Thymus (tissue), 11 donors: ENCODE measurements at regions not wholly inside any gene's neighbourhood (a gene's known extent, or its start where the extent isn't known, plus 50 kb on each side); places are given as distances from the start of the nearest gene placed in this dataset.
A peak's percentile ranks its signal among the peaks of the same experiment; 100 is the strongest.

Experiments used
- DNase-seq, 9 donors: peaks; one replicate each; pipeline ENCODE4 v3.0.0-alpha.2; 2013; ENCODE audit warnings: low spot score in 9 of 9, low read depth in 6 of 9, missing footprints in 1 of 9
- H3K27ac ChIP-seq, 2 donors: one replicate each; pipeline ENCODE4 v1.5.1; 2013; ENCODE audit warnings: control low read depth in 1 of 2, low read depth in 1 of 2, low read length in 1 of 2, mild to moderate bottlenecking in 1 of 2, moderate library complexity in 1 of 2
- H3K27me3 ChIP-seq, 2 donors: one replicate each; pipeline ENCODE4 v1.5.1; 2013; ENCODE audit warnings: low read length in 1 of 2; ENCODE audit not compliant: control insufficient read depth in 2 of 2, insufficient read depth in 1 of 2
- H3K36me3 ChIP-seq, 2 donors: one replicate each; pipeline ENCODE4 v1.5.1; 2013; ENCODE audit warnings: low read length in 1 of 2, mild to moderate bottlenecking in 1 of 2, moderate library complexity in 1 of 2; ENCODE audit not compliant: control insufficient read depth in 2 of 2, insufficient read depth in 2 of 2
- H3K4me1 ChIP-seq, 2 donors: one replicate each; pipeline ENCODE4 v1.5.1; 2013; ENCODE audit warnings: low read length in 2 of 2; ENCODE audit not compliant: control insufficient read depth in 2 of 2, insufficient read depth in 2 of 2
- H3K4me3 ChIP-seq, 2 donors: one replicate each; pipeline ENCODE4 v1.5.1; 2013; ENCODE audit warnings: low read length in 2 of 2, control low read depth in 1 of 2, mild to moderate bottlenecking in 1 of 2
- H3K9me3 ChIP-seq, 2 donors: one replicate each; pipeline ENCODE4 v1.5.1; 2013; ENCODE audit warnings: low read length in 1 of 2, mild to moderate bottlenecking in 1 of 2; ENCODE audit not compliant: control insufficient read depth in 2 of 2, insufficient read depth in 1 of 2
- whole genome bisulfite sequencing: extraction: QIAGEN DNeasy Blood & Tissue Kit; methylation state at CpG from one replicate; pipeline ENCODE4 v1.1.7; 2013; 5-methylcytosine and 5-hydroxymethylcytosine counted together
- donor health status: healthy.

DNA sequence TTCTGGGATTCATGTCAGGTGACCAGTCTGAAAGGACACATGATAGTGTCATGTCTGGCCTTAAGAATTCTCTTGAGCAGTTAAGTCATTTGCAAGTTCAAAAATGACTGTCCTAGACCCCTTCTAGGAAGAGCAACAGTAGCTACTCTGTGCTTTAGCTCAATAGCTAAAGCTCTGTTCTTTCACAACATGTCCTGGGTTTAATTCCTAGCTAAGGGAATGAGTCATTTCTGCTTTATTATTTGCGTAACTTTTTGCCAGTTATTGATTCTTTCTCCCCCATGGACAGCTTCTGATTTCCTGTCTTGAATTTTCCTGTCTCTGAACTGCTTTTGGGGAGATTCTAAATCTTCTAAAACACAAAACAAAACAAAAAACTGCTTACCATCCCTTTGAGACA is 1055.8 kb upstream of the DIAPH2 start:
- no peaks in the 10 kb centered on the region for H3K4me1 ChIP-seq
- DNase-seq, result no peak
- H3K27ac ChIP-seq, result no peak overlapping the region
- no peaks in the 10 kb centered on the region for H3K27me3 ChIP-seq
- no peak overlapping the region for H3K4me3 ChIP-seq
- no peaks in the 10 kb centered on the region for H3K36me3 ChIP-seq
- no peaks in the 10 kb centered on the region for H3K9me3 ChIP-seq
- WGBS, result 100% methylated on average over 1 of the region's 1 CpG

DNA sequence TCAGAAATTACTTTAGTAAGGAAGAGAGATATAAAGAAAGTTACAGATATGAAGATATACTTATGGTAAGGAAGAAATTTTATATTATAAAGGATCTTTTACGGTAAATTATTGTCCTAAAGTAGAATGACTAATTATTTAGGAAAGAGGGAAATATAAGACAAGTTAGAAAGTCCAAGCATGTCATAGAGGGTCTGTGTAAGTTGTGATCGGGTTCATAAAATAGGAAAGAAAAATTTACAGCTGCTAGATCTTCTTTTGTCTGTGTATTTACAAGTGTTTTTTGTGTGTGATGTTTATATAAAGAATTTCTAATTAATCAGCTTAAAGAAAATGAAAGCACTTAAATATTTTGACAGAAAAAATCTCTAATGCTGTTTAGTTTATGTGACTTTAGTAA is 1054.9 kb upstream of the DIAPH2 start:
- H3K4me1 ChIP-seq, result no peaks in the 10 kb centered on the region
- H3K36me3 ChIP-seq, result no peaks in the 10 kb centered on the region
- DNase-seq, result no peak
- no peak overlapping the region for H3K4me3 ChIP-seq
- H3K27me3 ChIP-seq, result no peaks in the 10 kb centered on the region
- H3K9me3 ChIP-seq, result no peaks in the 10 kb centered on the region
- H3K27ac ChIP-seq, result no peak overlapping the region
- WGBS, result 97% methylated on average over 2 of the region's 2 CpGs

DNA sequence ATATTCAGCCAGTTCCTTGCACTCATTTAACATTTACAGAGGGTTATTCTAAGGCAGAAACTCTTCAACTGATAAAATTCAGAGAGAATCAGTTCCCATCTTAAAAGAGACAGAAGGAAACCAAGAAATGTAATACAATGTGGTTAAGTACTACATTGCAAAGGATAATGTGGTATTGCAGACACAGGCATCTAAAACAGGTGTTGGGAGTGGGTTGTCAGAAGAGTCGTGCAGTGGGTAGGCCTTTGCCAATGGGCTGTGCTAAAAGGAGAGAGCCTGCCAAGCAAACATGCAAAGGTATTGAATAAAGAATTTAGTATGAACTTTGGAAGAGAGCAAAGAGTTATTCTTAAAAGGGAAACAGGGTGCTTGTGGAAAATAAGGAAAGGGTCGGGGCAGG is 1044.4 kb upstream of the DIAPH2 start:
- no peaks in the 10 kb centered on the region for H3K9me3 ChIP-seq
- no peaks in the 10 kb centered on the region for H3K27me3 ChIP-seq

DNA sequence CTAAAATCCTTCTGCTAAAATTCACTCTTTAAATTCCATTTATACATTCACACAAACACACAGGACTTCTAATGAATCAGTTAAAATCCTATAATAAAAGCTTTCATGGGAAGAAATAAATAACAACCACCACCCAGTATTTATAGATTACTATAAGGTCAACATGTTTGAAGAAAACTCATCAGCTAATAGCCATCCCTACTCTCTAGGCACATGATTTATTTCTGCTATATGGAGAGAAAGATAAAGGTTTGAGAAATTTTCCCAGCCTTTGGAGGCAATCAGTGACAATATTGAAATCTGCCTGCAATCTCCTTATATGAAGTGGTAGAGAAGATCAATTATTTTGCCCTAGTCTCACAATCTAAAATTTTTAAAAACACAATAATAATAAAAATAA is 1038.9 kb upstream of the DIAPH2 start:
- Histone ChIP-seq H3K4me1 (no peaks in the 10 kb centered on the region), H3K9me3 (no peaks in the 10 kb centered on the region), H3K27ac (no peak overlapping the region), H3K36me3 (no peaks in the 10 kb centered on the region), H3K27me3 (no peaks in the 10 kb centered on the region), H3K4me3 (no peak overlapping the region)
- no peak for DNase-seq

More for the DNA sequence above, 1044.4 kb upstream of the DIAPH2 start:
- no peak for DNase-seq
- H3K4me1 ChIP-seq, result no peaks in the 10 kb centered on the region
- WGBS, result 87% methylated on average over 2 of the region's 2 CpGs
- H3K27ac ChIP-seq, result no peak overlapping the region
- H3K4me3 ChIP-seq, result no peak overlapping the region
- no peaks in the 10 kb centered on the region for H3K36me3 ChIP-seq

DNA sequence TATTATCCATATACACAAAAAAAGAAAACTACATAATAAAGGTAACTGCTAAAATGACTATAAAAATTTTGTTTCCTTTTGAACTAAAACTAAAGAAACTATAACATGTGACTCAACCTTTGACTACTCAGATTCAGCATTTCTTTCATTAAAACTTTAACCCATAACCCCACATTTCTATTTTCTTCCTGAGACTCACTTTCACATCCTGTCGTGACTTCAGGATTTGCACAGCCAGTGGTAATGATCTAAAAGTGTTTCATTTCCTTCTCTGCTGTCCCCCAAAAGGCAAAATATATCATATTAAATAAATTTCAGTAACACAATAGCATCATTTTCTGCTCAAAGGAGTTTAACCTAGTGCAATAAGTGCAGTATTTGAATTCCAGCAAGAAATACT is 1022.4 kb upstream of the DIAPH2 start:
- Histone ChIP-seq H3K27me3 (no peaks in the 10 kb centered on the region), H3K9me3 (peaks cover 0 to 4% of the 10 kb centered on the region in 2 donors), H3K4me1 (no peaks in the 10 kb centered on the region), H3K4me3 (no peak overlapping the region), H3K27ac (no peak overlapping the region), H3K36me3 (no peaks in the 10 kb centered on the region)
- WGBS, result 72% methylated on average over 1 of the region's 1 CpG
- no peak for DNase-seq

DNA sequence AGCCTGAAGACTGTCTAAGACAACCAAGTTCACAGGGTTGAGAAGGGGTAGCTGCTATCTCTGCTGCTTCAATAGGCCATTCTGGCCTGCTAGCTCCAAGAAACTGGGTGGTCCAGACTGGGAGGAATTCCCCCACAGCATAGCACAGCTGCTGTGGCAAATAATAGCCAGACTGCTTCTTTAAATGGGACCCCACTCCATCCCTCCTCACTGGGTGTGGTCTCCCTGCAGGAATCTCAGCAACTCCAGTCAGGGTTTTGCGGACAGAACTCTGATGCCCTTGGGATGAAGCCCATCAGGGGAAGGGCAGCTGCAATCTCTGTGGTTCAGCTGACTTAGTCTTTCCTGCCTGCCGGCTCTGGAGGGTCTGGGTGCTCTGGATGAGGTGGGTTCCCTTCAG is 1018.6 kb upstream of the DIAPH2 start:
- WGBS, result 95% methylated on average over 2 of the region's 2 CpGs
- Histone ChIP-seq H3K4me3 (no peak overlapping the region), H3K27ac (no peak overlapping the region), H3K27me3 (no peaks in the 10 kb centered on the region), H3K36me3 (no peaks in the 10 kb centered on the region), H3K4me1 (no peaks in the 10 kb centered on the region), H3K9me3 (peaks cover 0 to 4% of the 10 kb centered on the region in 2 donors)
- no peak for DNase-seq

DNA sequence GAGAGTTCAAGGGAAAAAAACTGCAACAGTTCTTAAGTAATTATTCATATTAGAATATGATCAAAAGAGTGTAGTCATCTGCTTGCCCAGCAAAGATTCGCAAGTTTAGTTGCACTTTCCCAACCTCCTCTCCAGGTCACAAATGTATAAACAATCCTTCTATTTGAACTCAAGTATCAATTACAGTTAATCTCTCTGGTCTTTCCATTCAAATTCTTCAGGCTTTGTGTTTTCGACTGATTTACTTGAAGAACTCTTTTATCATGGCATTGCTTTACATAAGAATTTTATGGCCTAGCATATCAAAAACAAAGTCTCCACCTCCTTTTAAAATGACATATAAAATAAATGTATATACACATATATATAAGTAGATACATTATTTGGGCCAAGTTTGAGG is 1009.6 kb upstream of the DIAPH2 start:
- WGBS, result 88% methylated on average over 2 of the region's 2 CpGs
- no peaks in the 10 kb centered on the region for H3K27me3 ChIP-seq
- no peaks in the 10 kb centered on the region for H3K9me3 ChIP-seq
- no peaks in the 10 kb centered on the region for H3K36me3 ChIP-seq
- H3K4me3 ChIP-seq, result no peak overlapping the region
- no peak for DNase-seq
- H3K27ac ChIP-seq, result no peak overlapping the region
- H3K4me1 ChIP-seq, result no peaks in the 10 kb centered on the region

DNA sequence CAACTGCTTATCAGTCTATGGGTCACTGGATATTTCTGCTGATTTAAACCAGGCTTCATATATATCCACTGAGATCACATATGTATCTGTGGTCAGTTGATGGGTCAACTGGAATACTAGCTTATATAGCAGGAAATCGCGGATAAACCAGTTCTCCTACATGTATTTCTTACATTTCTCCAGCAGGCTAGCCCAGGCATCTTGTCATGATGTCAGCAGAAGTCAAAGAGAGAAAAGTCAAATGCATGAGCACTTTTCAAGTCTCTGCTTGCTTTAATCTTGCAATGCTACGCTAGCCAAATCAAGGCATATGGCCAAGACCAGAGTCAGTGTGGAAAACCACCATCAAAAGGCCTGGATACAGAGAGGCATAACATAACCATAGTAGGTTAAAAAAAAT is 1008.8 kb upstream of the DIAPH2 start:
- DNase-seq, result peak in 1 of 9 donors; percentile 8
- WGBS, result 84% methylated on average over 3 of the region's 3 CpGs
- H3K4me1 ChIP-seq, result no peaks in the 10 kb centered on the region
- no peaks in the 10 kb centered on the region for H3K27me3 ChIP-seq
- H3K27ac ChIP-seq, result no peak overlapping the region
- H3K4me3 ChIP-seq, result no peak overlapping the region
- no peaks in the 10 kb centered on the region for H3K36me3 ChIP-seq
- no peaks in the 10 kb centered on the region for H3K9me3 ChIP-seq

DNA sequence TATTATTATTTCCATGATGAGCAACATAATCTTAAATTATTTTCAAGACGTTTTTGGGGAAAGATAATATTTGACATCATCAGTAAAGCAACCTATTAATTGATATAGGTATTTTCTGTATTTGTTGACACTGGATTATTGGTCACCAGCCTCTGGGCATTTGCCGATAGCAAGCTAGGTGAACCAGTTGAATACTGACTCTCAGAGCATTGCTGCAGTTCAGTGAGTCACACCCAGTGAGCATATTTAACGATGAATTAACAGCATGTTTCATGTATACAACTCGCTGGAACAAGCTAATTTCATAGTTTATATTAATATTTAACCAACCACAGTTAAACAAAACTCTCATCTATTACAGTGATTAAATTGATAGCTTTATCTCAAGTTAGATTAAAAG is 1006.0 kb upstream of the DIAPH2 start:
- WGBS, result 90% methylated on average over 4 of the region's 4 CpGs
- H3K9me3 ChIP-seq, result no peaks in the 10 kb centered on the region
- H3K4me3 ChIP-seq, result no peak overlapping the region
- no peaks in the 10 kb centered on the region for H3K27me3 ChIP-seq
- DNase-seq, result no peak
- no peaks in the 10 kb centered on the region for H3K4me1 ChIP-seq
- H3K27ac ChIP-seq, result no peak overlapping the region
- no peaks in the 10 kb centered on the region for H3K36me3 ChIP-seq

DNA sequence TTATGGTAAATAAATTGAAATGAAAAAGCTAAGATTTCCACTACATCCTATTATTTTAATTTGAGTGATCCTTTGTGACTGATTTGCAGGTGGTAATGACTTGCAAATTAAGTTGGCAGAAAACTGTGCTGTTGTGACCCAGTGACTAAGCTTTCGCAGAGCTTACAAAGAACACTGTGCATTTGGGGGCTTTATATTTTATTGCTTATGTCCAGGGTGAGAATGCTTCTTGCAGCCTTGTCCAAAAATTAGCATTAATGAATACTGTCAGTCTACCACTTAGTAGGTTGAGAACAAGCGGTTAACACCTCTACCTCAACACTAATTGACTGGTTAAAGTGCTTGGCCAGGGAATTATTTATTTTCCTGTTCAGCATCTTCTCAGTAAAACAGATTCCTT is 991.3 kb upstream of the DIAPH2 start:
- Histone ChIP-seq H3K36me3 (no peaks in the 10 kb centered on the region), H3K4me1 (no peaks in the 10 kb centered on the region), H3K27ac (no peak overlapping the region), H3K9me3 (no peaks in the 10 kb centered on the region), H3K4me3 (no peak overlapping the region), H3K27me3 (no peaks in the 10 kb centered on the region)
- WGBS, result 90% methylated on average over 2 of the region's 2 CpGs
- no peak for DNase-seq
